Chondrocyte (in vitro differentiated cells): ENCODE measurements at regions not wholly inside any gene's neighbourhood (a gene's known extent, or its start where the extent isn't known, plus 50 kb on each side); places are given as distances from the start of the nearest gene placed in this dataset.

Experiments
- DNase-seq: peaks from one replicate; pipeline ENCODE4 v3.0.0; 2021; ENCODE audit warnings: mixed read lengths, low spot score
- H3K27ac Mint-ChIP-seq: one replicate; pipeline ENCODE4 v1.8.0; 2021; ENCODE audit warnings: mild to moderate bottlenecking, moderate library complexity, mixed read lengths; ENCODE audit not compliant: unreplicated experiment
- H3K27me3 Mint-ChIP-seq: 2 replicates; pipeline ENCODE4 v1.8.0; 2021; ENCODE audit warnings: low read depth, mixed read lengths
- H3K36me3 Mint-ChIP-seq: 2 replicates; pipeline ENCODE4 v1.8.0; 2021; ENCODE audit warnings: low read depth, mixed read lengths
- H3K4me1 Mint-ChIP-seq: 2 replicates; pipeline ENCODE4 v1.8.0; 2021; ENCODE audit warnings: low read depth, mild to moderate bottlenecking, mixed read lengths
- H3K4me3 Mint-ChIP-seq: one replicate; pipeline ENCODE4 v1.8.0; 2021; ENCODE audit warnings: mild to moderate bottlenecking, moderate library complexity, mixed read lengths; ENCODE audit not compliant: unreplicated experiment
- H3K9me3 Mint-ChIP-seq: 2 replicates; pipeline ENCODE4 v1.8.0; 2021; ENCODE audit warnings: low read depth, mixed read lengths
- TF ChIP-seq, protein P1 (sequence below): fragments of 200-600 bp; sonication (generic); IDR thresholded peaks from 2 replicates; pipeline ENCODE4 v1.5.0; 2021; ENCODE audit warnings: antibody characterized with exemption, mild to moderate bottlenecking, moderate library complexity

DNA sequence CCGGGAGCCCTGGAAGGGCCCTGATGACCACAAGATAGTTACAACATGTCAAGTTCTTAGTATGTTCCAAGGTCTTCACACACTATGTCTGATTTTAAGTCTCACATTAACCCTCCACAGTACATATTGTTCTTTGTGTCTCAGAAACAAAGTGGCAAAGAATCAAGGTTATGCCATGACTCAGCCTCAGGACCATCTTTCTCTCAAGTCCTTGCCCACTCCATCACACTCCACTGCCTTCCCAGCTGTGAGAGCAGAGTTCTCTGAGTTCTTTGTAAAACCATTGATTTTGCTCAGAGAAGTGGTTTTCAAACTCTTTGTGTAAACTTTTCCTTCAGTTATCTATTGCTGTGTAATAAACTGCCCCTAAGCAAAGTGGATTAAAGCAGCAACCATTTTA, 67.9 kb upstream of the C3orf80 start:
- H3K36me3 Mint-ChIP-seq = no peaks in the 10 kb centered on the region
- no peak overlapping the region for H3K27ac Mint-ChIP-seq
- no peaks in the 10 kb centered on the region for H3K9me3 Mint-ChIP-seq
- H3K4me1 Mint-ChIP-seq = peaks cover 6% of the 10 kb centered on the region
- no peaks in the 10 kb centered on the region for H3K27me3 Mint-ChIP-seq
- H3K4me3 Mint-ChIP-seq = no peak overlapping the region
- TF ChIP-seq, protein P1, sequence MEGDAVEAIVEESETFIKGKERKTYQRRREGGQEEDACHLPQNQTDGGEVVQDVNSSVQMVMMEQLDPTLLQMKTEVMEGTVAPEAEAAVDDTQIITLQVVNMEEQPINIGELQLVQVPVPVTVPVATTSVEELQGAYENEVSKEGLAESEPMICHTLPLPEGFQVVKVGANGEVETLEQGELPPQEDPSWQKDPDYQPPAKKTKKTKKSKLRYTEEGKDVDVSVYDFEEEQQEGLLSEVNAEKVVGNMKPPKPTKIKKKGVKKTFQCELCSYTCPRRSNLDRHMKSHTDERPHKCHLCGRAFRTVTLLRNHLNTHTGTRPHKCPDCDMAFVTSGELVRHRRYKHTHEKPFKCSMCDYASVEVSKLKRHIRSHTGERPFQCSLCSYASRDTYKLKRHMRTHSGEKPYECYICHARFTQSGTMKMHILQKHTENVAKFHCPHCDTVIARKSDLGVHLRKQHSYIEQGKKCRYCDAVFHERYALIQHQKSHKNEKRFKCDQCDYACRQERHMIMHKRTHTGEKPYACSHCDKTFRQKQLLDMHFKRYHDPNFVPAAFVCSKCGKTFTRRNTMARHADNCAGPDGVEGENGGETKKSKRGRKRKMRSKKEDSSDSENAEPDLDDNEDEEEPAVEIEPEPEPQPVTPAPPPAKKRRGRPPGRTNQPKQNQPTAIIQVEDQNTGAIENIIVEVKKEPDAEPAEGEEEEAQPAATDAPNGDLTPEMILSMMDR = no peak
- DNase-seq = no peak

DNA sequence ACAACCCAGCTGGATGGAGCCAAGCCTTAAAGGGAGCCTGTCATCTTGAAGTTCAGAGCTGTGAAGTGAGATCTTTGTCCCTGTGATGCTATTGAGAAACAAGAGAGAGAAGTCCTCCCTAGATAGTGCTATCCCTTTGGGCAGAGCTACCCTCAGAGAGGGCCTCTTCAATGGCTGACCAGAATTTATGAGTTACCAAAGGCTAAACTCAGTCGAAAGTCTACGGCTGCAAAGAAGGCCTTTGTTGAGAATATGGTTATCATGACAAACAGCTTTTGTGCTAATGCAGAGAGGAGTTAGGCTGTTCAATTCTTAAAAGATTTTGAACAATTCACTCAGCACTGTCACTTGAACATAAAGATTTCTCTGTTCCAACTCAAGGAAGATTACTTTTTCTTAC, 65.9 kb upstream of the C3orf80 start:
- TF ChIP-seq, protein P1 = no peak
- Mint-ChIP-seq H3K27me3 (no peaks in the 10 kb centered on the region), H3K4me3 (no peak overlapping the region), H3K9me3 (no peaks in the 10 kb centered on the region), H3K27ac (no peak overlapping the region), H3K36me3 (no peaks in the 10 kb centered on the region), H3K4me1 (peaks cover under 1% of the 10 kb centered on the region)
- DNase-seq = no peak

DNA sequence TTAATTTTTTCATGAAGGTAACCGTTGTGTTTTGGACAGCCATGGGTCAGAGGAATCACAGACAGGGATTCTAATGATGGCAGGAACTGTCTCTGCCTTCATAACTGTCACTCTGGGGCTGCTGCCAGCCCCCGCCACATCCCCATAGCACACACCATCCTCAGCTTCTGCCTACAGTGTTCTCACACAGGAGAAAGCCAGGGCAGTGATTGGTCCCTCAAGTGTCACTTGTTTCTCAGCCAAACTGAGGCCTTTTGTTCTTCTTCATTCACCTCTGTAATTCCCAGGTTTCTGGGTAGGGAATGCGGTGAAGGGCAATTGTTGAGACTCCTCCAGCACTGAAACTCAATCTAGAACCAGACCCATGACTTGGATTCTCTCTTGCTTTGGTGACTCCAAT, 65.4 kb upstream of the C3orf80 start:
- DNase-seq = no peak
- Mint-ChIP-seq H3K36me3 (no peaks in the 10 kb centered on the region), H3K9me3 (no peaks in the 10 kb centered on the region), H3K27me3 (no peaks in the 10 kb centered on the region), H3K4me3 (no peak overlapping the region), H3K27ac (no peak overlapping the region), H3K4me1 (no peaks in the 10 kb centered on the region)
- TF ChIP-seq, protein P1 = no peak

DNA sequence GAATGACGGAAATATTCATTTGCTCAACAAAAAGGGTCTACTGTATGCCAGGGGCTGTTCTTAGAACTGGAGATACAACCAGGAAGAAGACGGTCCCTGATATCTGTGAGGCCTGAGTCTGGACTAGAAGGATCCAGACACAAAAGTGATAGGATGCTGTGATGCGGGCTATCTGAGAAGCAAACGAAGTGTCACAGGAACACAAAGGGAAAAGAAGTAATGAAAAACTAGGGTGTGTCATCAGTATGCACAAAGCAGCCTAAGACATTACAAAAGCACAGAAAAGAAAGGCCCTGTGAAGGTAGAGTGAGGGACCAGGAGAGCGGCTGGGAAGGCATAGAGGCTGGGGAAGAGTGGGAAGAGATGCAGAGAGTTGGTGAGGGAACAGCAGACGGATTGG, 63.3 kb upstream of the C3orf80 start:
- Mint-ChIP-seq H3K27me3 (no peaks in the 10 kb centered on the region), H3K36me3 (peaks cover 1% of the 10 kb centered on the region), H3K4me1 (no peaks in the 10 kb centered on the region), H3K4me3 (no peak overlapping the region), H3K9me3 (peaks cover 6% of the 10 kb centered on the region), H3K27ac (no peak overlapping the region)
- no peak for DNase-seq
- TF ChIP-seq, protein P1 = no peak

DNA sequence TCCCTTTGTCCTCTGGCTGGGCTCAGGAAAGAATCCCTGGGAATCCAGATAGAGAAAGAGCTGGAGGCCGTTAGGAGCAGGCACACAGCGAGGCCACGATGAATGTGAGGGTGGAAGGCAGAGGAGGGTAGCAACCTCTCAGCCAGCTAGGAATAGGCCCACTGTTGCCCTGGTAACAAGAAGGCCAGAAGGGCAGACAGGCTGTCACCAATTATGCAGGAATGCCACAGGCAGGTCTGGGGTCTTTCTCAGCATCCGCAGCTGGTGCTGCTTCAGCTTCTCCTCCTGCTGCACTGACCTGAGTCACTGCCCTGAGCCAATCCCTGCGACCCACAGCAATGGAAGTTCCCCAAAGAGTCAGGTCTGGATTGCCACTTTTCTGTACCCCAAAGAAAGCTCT, 62.8 kb upstream of the C3orf80 start:
- TF ChIP-seq, protein P1 = no peak
- Mint-ChIP-seq H3K4me3 (no peak overlapping the region), H3K36me3 (peaks cover 1% of the 10 kb centered on the region), H3K9me3 (peaks cover 6% of the 10 kb centered on the region), H3K27ac (no peak overlapping the region), H3K27me3 (no peaks in the 10 kb centered on the region), H3K4me1 (no peaks in the 10 kb centered on the region)
- no peak for DNase-seq
